DOHH2 (cell line): ENCODE measurements at regions not wholly inside any gene's neighbourhood (a gene's known extent, or its start where the extent isn't known, plus 50 kb on each side); places are given as distances from the start of the nearest gene placed in this dataset.

ENCODE experiments used
- CTCF ChIP-seq: fragments of 200-600 bp; sonication (generic); IDR thresholded peaks from one replicate; pipeline ENCODE4 v1.5.1; 2014; ENCODE audit warnings: antibody characterized with exemption, mild to moderate bottlenecking, low read depth, low read length; ENCODE audit not compliant: poor library complexity, severe bottlenecking
- EZH2phosphoT487 ChIP-seq: fragments of 200-600 bp; sonication (generic); IDR thresholded peaks from 2 replicates; pipeline ENCODE4 v1.6.1; 2017; ENCODE audit warnings: borderline replicate concordance, mild to moderate bottlenecking, antibody characterized with exemption, low read length, moderate library complexity, mixed read lengths

GRCh38 chr13:83731113-83731512, 151.2 kb downstream of the SLITRK1 start:
- no peak for TF ChIP-seq CTCF
- no peak for TF ChIP-seq EZH2phosphoT487
